ENCODE measurements at regions not wholly inside any gene's neighbourhood (a gene's known extent, or its start where the extent isn't known, plus 50 kb on each side); places are given as distances from the start of the nearest gene placed in this dataset.

- no peak for TF ChIP-seq CTCF (IDR thresholded peaks at IDR 0.05)
- no peak for TF ChIP-seq POLR2A (IDR thresholded peaks at IDR 0.05)
These were observed 300.5 kb downstream of the IPO8 start for GRCh38 chr12:30395190-30395589.
